ENCODE measurements at regions not wholly inside any gene's neighbourhood (a gene's known extent, or its start where the extent isn't known, plus 50 kb on each side); places are given as distances from the start of the nearest gene placed in this dataset.
A peak's percentile ranks its signal among the peaks of the same experiment; 100 is the strongest.
"Not testable (repeated sequence)": the region's sequence is repeated elsewhere in the genome, so short reads cannot be mapped to it uniquely, and the experiment has no call there.

- no peak for DNase-seq
Observed at GRCh38 chr2:155022531-155022930, 324.0 kb downstream of the KCNJ3 start.

- no peak for DNase-seq
Observed at GRCh38 chr2:155021618-155022017, 323.1 kb downstream of the KCNJ3 start.

- DNase-seq = no peak
Observed at GRCh38 chr2:155020246-155020645, 321.8 kb downstream of the KCNJ3 start.

- DNase-seq = no peak
Observed at GRCh38 chr2:155010925-155011324, 312.4 kb downstream of the KCNJ3 start.

- DNase-seq = no peak
Observed at GRCh38 chr2:154995361-154995760, 296.9 kb downstream of the KCNJ3 start.

GRCh38 chr2:154992826-154993225, 294.3 kb downstream of the KCNJ3 start:
- peak; percentile 8 for DNase-seq

- no peak for DNase-seq
Observed at GRCh38 chr2:154978710-154979109, 280.2 kb downstream of the KCNJ3 start.

GRCh38 chr2:154978244-154978643, 279.7 kb downstream of the KCNJ3 start:
- DNase-seq = no peak

GRCh38 chr2:154974041-154974440, 275.5 kb downstream of the KCNJ3 start:
- no peak for DNase-seq

- no peak for DNase-seq
Observed at GRCh38 chr2:154963511-154963910, 265.0 kb downstream of the KCNJ3 start.

- no peak for DNase-seq
Observed at GRCh38 chr2:154961676-154962075, 263.2 kb downstream of the KCNJ3 start.

GRCh38 chr2:154960802-154961583, 262.5 kb downstream of the KCNJ3 start:
- no peak for DNase-seq

GRCh38 chr2:154952346-154952980, 254.0 kb downstream of the KCNJ3 start:
- DNase-seq = no peak

- not testable (repeated sequence) for DNase-seq
Observed at GRCh38 chr2:154947416-154947815, 248.9 kb downstream of the KCNJ3 start.

GRCh38 chr2:154945984-154946383, 247.5 kb downstream of the KCNJ3 start:
- no peak for DNase-seq

- DNase-seq = no peak
Observed at GRCh38 chr2:154941379-154941778, 242.9 kb downstream of the KCNJ3 start.

GRCh38 chr2:154934213-154934612, 235.7 kb downstream of the KCNJ3 start:
- no peak for DNase-seq

- DNase-seq = no peak
Observed at GRCh38 chr2:154924531-154924930, 226.0 kb downstream of the KCNJ3 start.

- DNase-seq = peak; percentile 2
Observed at GRCh38 chr2:154914561-154914960, 216.1 kb downstream of the KCNJ3 start.

GRCh38 chr2:154912215-154912614, 213.7 kb downstream of the KCNJ3 start:
- no peak for DNase-seq

GRCh38 chr2:154911729-154912128, 213.2 kb downstream of the KCNJ3 start:
- no peak for DNase-seq

- no peak for DNase-seq
Observed at GRCh38 chr2:154910701-154911100, 212.2 kb downstream of the KCNJ3 start.

GRCh38 chr2:154908327-154908726, 209.8 kb downstream of the KCNJ3 start:
- DNase-seq = no peak
